ENCODE measurements at regions not wholly inside any gene's neighbourhood (a gene's known extent, or its start where the extent isn't known, plus 50 kb on each side); places are given as distances from the start of the nearest gene placed in this dataset.

DNA sequence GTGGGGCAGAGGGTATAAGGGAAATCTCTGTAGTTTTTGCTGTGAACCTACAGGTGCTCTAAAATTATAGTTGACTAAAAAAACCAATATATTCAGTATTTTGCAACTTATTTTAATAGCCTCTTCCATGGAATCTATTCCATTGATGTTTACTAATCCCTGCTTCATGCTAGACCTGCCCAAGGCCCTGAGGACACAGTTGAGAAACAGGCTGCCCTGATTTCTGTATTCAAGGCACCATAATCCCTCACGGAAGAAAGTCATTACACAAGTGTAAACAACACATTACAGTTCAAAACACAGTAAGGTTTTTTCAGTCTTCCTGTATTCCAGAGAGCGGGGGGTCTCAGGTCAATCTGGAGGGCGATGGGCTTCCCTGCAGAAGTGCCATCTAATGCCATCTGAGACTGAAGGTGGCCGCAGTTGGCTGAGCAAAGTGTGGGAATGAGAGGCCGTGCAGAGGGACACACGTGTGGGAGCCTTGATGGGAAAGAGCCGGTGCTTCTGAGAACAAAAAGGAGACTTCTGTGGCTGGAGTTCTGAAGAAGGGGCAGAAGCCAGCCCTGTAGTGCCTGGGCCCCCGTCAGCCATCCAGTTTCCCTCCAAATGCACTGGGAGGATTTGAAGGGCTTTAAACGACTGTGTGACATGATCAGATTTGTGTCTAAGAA, 146.9 kb downstream of the PTPN20 start:
- TF ChIP-seq SUZ12 (IDR thresholded peaks at IDR 0.05; ENCODE audit: extremely low read depth, insufficient read depth, insufficient read length), result no peak
- no peak for TF ChIP-seq YY1 (IDR thresholded peaks at IDR 0.05; ENCODE audit: insufficient read depth, insufficient read length)
- TF ChIP-seq ZNF274 (IDR thresholded peaks at IDR 0.05; ENCODE audit: low read depth, low read length), result no peak

All from NT2/D1 (cell line).